Transverse colon (tissue), 4 donors: ENCODE measurements at regions not wholly inside any gene's neighbourhood (a gene's known extent, or its start where the extent isn't known, plus 50 kb on each side); places are given as distances from the start of the nearest gene placed in this dataset.

Experiments used
- DNase-seq: peaks from one replicate; pipeline ENCODE4 v3.0.0-alpha.2; 2019
- H3K27ac ChIP-seq, 4 donors: fragments of 200-600 bp; sonication (generic); 2 replicates each; pipeline ENCODE4 v1.5.1; 2016 to 2018; ENCODE audit warnings: inconsistent platforms in 4 of 4
- H3K27me3 ChIP-seq: fragments of 200-600 bp; sonication (generic); 2 replicates; pipeline ENCODE4 v1.5.1; 2017; ENCODE audit warnings: inconsistent platforms
- H3K36me3 ChIP-seq, 4 donors: fragments of 200-600 bp; sonication (generic); 2 replicates each; pipeline ENCODE4 v1.5.1; 2017 to 2019; ENCODE audit warnings: inconsistent platforms in 4 of 4
- H3K4me1 ChIP-seq, 4 donors: fragments of 200-600 bp; sonication (generic); 2 replicates each; pipeline ENCODE4 v1.5.1; 2017 to 2020; ENCODE audit warnings: inconsistent platforms in 4 of 4
- H3K4me3 ChIP-seq, 4 donors: fragments of 200-600 bp; sonication (generic); 1 replicate in 1 of 4; 2 replicates in 3 of 4; pipeline versions ENCODE4 v1.5.1 to v1.6.1; 2017 to 2019; ENCODE audit warnings: inconsistent platforms in 4 of 4
- H3K9me3 ChIP-seq, 2 donors: fragments of 200-600 bp; sonication (generic); 2 replicates each; pipeline ENCODE4 v1.5.1; 2017 to 2019; ENCODE audit warnings: inconsistent platforms in 2 of 2
- EP300 ChIP-seq: sonication (generic); formaldehyde crosslinking; IDR thresholded peaks from one replicate; pipeline ENCODE4 v1.6.1; 2017; ENCODE audit warnings: antibody characterized with exemption, low read depth
- POLR2A ChIP-seq: fragments of 450-650 bp; IDR thresholded peaks from one replicate; pipeline ENCODE4 v1.6.1; 2016; ENCODE audit warnings: antibody characterized with exemption, mild to moderate bottlenecking, moderate library complexity
- POLR2AphosphoS5 ChIP-seq, 3 donors: sonication (generic); formaldehyde crosslinking; IDR thresholded peaks; one replicate each; pipeline ENCODE4 v1.6.1; 2016; ENCODE audit warnings: antibody characterized with exemption in 3 of 3
- WGBS, 2 donors: methylation state at CpG; one replicate each; pipeline ENCODE4 v1.1.5; 2018; ENCODE audit warnings: low coverage in 1 of 2; 5-methylcytosine and 5-hydroxymethylcytosine counted together
- in situ Hi-C, 4 donors: fragments of 200-750 bp; cut with MboI; loops; one replicate each; pipeline versions ENCODE4 v1.15.0 to v1.15.1; 2017; ENCODE audit warnings: low sequenced_read_pairs in 3 of 4, low pct_ligation_motif_present in 1 of 4, low pct_unique_long_range_greater_than_20kb in 1 of 4
- intact Hi-C: fragments of 100-400 bp; cut with DNase I; formaldehyde crosslinking; loops from one replicate; pipeline ENCODE4 v1.15.1; 2023; ENCODE audit warnings: low total_unique reads
- TF ChIP-seq, protein P1 (sequence below), 5 experiments: fragments of 200-600 bp in 3 of 5; fragments of 450-650 bp in 2 of 5; sonication (generic) in 3 of 5; IDR thresholded peaks; 1 replicate in 2 of 5; 2 replicates in 3 of 5; pipeline ENCODE4 v1.5.1; 2016 to 2017; ENCODE audit warnings: antibody characterized with exemption in 5 of 5, inconsistent platforms in 3 of 5, mild to moderate bottlenecking in 2 of 5, moderate library complexity in 1 of 5

DNA sequence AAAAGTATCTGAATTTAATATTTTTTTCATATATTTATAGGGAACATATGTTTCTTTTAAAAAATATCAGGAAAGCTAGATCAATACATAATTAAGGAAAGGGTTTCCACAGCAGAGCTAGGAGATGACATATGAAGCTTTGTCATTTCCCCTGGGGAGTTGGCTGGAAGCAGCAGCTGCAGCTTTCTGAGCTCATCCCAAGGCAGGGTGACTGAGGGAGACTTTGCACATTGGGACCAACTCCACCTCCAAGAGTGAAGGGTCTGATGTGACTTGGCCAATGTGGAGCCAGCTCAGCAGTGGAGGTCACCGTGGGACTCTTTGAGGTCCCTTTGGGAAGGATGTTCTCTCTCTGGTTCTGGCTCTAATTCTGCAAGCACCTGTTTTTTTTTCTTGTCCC, 315.1 kb downstream of the RDH14 start:
- WGBS, 2 donors = 72% methylated on average over 1 of the region's 1 CpG; no CpG with 5 or more reads in 1 of the 2 donors
- TF ChIP-seq POLR2AphosphoS5 (IDR thresholded peaks at IDR 0.05) (no peak), EP300 (no peak), POLR2A (no peak)
- TF ChIP-seq, protein P1, sequence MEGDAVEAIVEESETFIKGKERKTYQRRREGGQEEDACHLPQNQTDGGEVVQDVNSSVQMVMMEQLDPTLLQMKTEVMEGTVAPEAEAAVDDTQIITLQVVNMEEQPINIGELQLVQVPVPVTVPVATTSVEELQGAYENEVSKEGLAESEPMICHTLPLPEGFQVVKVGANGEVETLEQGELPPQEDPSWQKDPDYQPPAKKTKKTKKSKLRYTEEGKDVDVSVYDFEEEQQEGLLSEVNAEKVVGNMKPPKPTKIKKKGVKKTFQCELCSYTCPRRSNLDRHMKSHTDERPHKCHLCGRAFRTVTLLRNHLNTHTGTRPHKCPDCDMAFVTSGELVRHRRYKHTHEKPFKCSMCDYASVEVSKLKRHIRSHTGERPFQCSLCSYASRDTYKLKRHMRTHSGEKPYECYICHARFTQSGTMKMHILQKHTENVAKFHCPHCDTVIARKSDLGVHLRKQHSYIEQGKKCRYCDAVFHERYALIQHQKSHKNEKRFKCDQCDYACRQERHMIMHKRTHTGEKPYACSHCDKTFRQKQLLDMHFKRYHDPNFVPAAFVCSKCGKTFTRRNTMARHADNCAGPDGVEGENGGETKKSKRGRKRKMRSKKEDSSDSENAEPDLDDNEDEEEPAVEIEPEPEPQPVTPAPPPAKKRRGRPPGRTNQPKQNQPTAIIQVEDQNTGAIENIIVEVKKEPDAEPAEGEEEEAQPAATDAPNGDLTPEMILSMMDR (IDR thresholded peaks at IDR 0.05) = no peak
- no peak for DNase-seq
- no peak overlapping the region for H3K4me3 ChIP-seq
- in situ Hi-C loops = no loop called here
- H3K27me3 ChIP-seq = no peaks in the 10 kb centered on the region
- H3K4me1 ChIP-seq = no peaks in the 10 kb centered on the region
- no peak overlapping the region for H3K27ac ChIP-seq
- intact Hi-C loops = no loop called here
- H3K9me3 ChIP-seq = no peaks in the 10 kb centered on the region
- no peaks in the 10 kb centered on the region for H3K36me3 ChIP-seq

DNA sequence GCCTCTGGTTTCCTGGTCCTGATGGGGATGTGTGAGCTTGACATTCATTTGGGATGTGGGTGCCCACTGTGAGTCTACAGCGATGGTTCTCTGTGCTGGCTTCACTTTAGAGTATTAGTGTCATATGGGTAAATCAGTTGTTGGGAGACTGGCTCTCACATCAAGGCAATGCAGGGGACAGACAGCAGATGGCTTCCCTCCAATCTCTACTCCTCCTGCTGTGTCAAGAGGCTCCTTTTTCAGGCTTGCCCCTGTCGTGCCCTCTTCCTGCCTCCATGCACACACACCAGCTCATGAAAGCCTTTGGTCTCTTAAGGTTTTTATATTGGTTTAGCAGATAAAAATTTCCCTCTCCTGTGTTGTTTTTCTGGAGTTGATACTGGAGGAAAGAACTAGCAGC, 315.6 kb downstream of the RDH14 start:
- intact Hi-C loops = no loop called here
- WGBS, 2 donors = 57% methylated on average over 1 to 2 of the region's 2 CpGs
- H3K4me1 ChIP-seq = no peaks in the 10 kb centered on the region
- H3K4me3 ChIP-seq = no peak overlapping the region
- H3K27me3 ChIP-seq = no peaks in the 10 kb centered on the region
- TF ChIP-seq POLR2A (no peak), EP300 (no peak)
- TF ChIP-seq, protein P1 (IDR thresholded peaks at IDR 0.05) = no peak
- DNase-seq = no peak
- H3K9me3 ChIP-seq = no peaks in the 10 kb centered on the region
- H3K27ac ChIP-seq = no peak overlapping the region
- in situ Hi-C loops = no loop called here
- H3K36me3 ChIP-seq = no peaks in the 10 kb centered on the region

DNA sequence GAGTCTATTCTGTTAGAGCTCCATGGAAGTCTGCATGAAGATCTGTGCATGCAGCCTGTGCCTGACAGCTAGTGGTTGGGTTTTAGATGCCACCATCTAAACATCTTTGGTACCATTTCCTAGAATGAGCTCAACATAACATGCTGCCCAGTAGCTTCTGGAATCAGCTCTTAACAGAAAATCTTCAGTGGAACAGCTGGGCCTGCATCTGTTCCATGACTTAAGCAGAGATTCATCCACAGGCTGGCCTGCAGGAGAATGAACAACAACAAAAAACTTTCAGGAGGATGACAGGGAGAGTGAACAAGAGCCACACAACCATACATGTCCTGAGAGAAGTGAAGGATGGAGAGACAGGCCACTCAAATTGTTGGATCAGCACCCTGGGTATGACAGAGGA, 316.6 kb downstream of the RDH14 start:
- no peak for DNase-seq

DNA sequence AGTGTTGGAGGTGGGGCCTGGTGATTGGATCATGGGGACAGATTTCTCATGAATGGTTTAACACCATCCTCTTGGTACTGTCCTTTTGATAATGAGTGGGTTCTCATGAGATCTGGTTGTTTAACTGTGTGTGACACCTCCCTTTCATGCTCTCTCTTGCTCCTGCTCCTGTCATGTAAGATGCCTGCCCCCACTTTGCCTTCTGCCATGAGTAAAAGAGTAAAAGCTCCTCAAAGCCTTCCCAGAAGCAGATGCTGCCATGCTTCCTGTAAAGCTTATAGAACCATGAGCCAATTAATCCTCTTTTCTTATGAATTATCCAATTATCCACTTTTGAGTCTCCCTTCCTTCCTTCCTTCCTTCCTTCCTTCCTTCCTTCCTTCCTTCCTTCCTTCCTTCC, 317.7 kb downstream of the RDH14 start:
- H3K9me3 ChIP-seq = no peaks in the 10 kb centered on the region
- in situ Hi-C loops = no loop called here

More for the DNA sequence above, 316.6 kb downstream of the RDH14 start:
- Histone ChIP-seq H3K27me3 (no peaks in the 10 kb centered on the region), H3K9me3 (no peaks in the 10 kb centered on the region), H3K27ac (no peak overlapping the region), H3K4me1 (no peaks in the 10 kb centered on the region), H3K4me3 (no peak overlapping the region), H3K36me3 (no peaks in the 10 kb centered on the region)
- in situ Hi-C loops (no loop called here), intact Hi-C loops (no loop called here)
- TF ChIP-seq EP300 (no peak), POLR2AphosphoS5 (IDR thresholded peaks at IDR 0.05) (no peak), POLR2A (no peak)
- TF ChIP-seq, protein P1 (IDR thresholded peaks at IDR 0.05) = no peak

More for the DNA sequence above, 317.7 kb downstream of the RDH14 start:
- no peak overlapping the region for H3K27ac ChIP-seq
- H3K27me3 ChIP-seq = no peaks in the 10 kb centered on the region
- no peaks in the 10 kb centered on the region for H3K4me1 ChIP-seq
- H3K36me3 ChIP-seq = no peaks in the 10 kb centered on the region
- no peak overlapping the region for H3K4me3 ChIP-seq
- no peak for DNase-seq
- intact Hi-C loops = no loop called here
- TF ChIP-seq POLR2AphosphoS5 (IDR thresholded peaks at IDR 0.05) (no peak), EP300 (no peak), POLR2A (no peak)
- TF ChIP-seq, protein P1 (IDR thresholded peaks at IDR 0.05) = no peak
